WI38 (cell line): ENCODE measurements at regions not wholly inside any gene's neighbourhood (a gene's known extent, or its start where the extent isn't known, plus 50 kb on each side); places are given as distances from the start of the nearest gene placed in this dataset.

Experiments used
- H3K4me3 ChIP-seq: 2 replicates; pipeline ENCODE4 v1.5.1; 2011; ENCODE audit warnings: low read depth, mild to moderate bottlenecking, control low read depth, low read length
- CTCF ChIP-seq: IDR thresholded peaks from 2 replicates; pipeline ENCODE4 v1.5.1; 2012; ENCODE audit warnings: low read depth, mild to moderate bottlenecking, control low read depth, low read length

GRCh38 chr1:184910005-184910404, 64.3 kb downstream of the NIBAN1 start:
- no peak overlapping the region for H3K4me3 ChIP-seq
- no peak for TF ChIP-seq CTCF

GRCh38 chr1:184909019-184909418, 65.3 kb downstream of the NIBAN1 start:
- no peak for TF ChIP-seq CTCF

GRCh38 chr1:184908506-184908905, 65.8 kb downstream of the NIBAN1 start:
- H3K4me3 ChIP-seq = no peak overlapping the region
- TF ChIP-seq CTCF = no peak

More at GRCh38 chr1:184909019-184909418, 65.3 kb downstream of the NIBAN1 start:
- no peak overlapping the region for H3K4me3 ChIP-seq

- no peak overlapping the region for H3K4me3 ChIP-seq
- TF ChIP-seq CTCF = no peak
Measured at GRCh38 chr1:184907500-184907899, 66.8 kb downstream of the NIBAN1 start.

- TF ChIP-seq CTCF = no peak
- no peak overlapping the region for H3K4me3 ChIP-seq
Measured at GRCh38 chr1:184906761-184907160, 67.5 kb downstream of the NIBAN1 start.

- no peak overlapping the region for H3K4me3 ChIP-seq
Measured at GRCh38 chr1:184905601-184906322, 68.5 kb downstream of the NIBAN1 start.

More at GRCh38 chr1:184905601-184906322, 68.5 kb downstream of the NIBAN1 start:
- TF ChIP-seq CTCF = no peak
